ENCODE measurements at regions not wholly inside any gene's neighbourhood (a gene's known extent, or its start where the extent isn't known, plus 50 kb on each side); places are given as distances from the start of the nearest gene placed in this dataset.

GRCh38 chr2:198706476-198707082 lies 751.2 kb downstream of the SATB2 start:
- H3K4me1 ChIP-seq (ENCODE audit: control insufficient read depth, insufficient read depth, low read length), result no peaks in the 10 kb centered on the region
- no peak overlapping the region for H3K9ac ChIP-seq (ENCODE audit: low read depth, low read length)
- H3K4me3 ChIP-seq (ENCODE audit: low read depth, low read length), result no peak overlapping the region
- no peaks in the 10 kb centered on the region for H3K9me3 ChIP-seq (ENCODE audit: control insufficient read depth, insufficient read depth, low read length)
- no peaks in the 10 kb centered on the region for H3K27me3 ChIP-seq (ENCODE audit: control insufficient read depth, insufficient read depth, low read length)
- no peaks in the 10 kb centered on the region for H3K36me3 ChIP-seq (ENCODE audit: control insufficient read depth, insufficient read depth, low read length)
- H3K27ac ChIP-seq (ENCODE audit: low read depth, low read length), result no peak overlapping the region

- Histone ChIP-seq H3K9me3 (ENCODE audit: control insufficient read depth, insufficient read depth, low read length) (no peaks in the 10 kb centered on the region), H3K27ac (ENCODE audit: low read depth, low read length) (no peak overlapping the region), H3K4me3 (ENCODE audit: low read depth, low read length) (no peak overlapping the region), H3K9ac (ENCODE audit: low read depth, low read length) (no peak overlapping the region), H3K4me1 (ENCODE audit: control insufficient read depth, insufficient read depth, low read length) (0 out of 2 replicates have a peak, but pooled peaks cover 3% of the 10 kb centered on the region), H3K36me3 (ENCODE audit: control insufficient read depth, insufficient read depth, low read length) (no peaks in the 10 kb centered on the region), H3K27me3 (ENCODE audit: control insufficient read depth, insufficient read depth, low read length) (no peaks in the 10 kb centered on the region)
Observed at GRCh38 chr2:198703281-198703680, 754.5 kb downstream of the SATB2 start.

DNA sequence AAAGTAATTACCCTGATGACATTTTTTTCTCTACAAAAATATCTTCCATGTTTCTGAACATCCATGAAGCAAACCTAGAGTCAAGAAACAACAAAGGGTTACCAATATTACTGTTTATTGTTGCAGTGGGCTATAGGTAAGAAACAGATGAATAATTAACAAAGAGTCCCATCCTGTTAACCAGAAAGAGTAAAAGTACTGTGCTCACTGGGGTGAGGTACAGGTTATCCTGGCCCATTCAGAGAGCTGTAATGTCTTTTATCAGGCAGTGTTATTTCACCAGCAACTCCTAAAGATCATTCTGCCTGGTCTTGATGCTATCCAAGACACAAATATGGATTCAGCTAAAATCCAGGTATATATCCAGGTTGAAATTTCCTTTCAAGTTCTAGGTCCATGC lies 754.9 kb downstream of the SATB2 start:
- no peaks in the 10 kb centered on the region for H3K36me3 ChIP-seq (ENCODE audit: control insufficient read depth, insufficient read depth, low read length)
- H3K9ac ChIP-seq (ENCODE audit: low read depth, low read length), result no peak overlapping the region
- H3K4me1 ChIP-seq (ENCODE audit: control insufficient read depth, insufficient read depth, low read length), result 0 out of 2 replicates have a peak, but pooled peaks cover 3% of the 10 kb centered on the region
- H3K27ac ChIP-seq (ENCODE audit: low read depth, low read length), result no peak overlapping the region
- no peaks in the 10 kb centered on the region for H3K9me3 ChIP-seq (ENCODE audit: control insufficient read depth, insufficient read depth, low read length)
- no peaks in the 10 kb centered on the region for H3K27me3 ChIP-seq (ENCODE audit: control insufficient read depth, insufficient read depth, low read length)
- H3K4me3 ChIP-seq (ENCODE audit: low read depth, low read length), result no peak overlapping the region

DNA sequence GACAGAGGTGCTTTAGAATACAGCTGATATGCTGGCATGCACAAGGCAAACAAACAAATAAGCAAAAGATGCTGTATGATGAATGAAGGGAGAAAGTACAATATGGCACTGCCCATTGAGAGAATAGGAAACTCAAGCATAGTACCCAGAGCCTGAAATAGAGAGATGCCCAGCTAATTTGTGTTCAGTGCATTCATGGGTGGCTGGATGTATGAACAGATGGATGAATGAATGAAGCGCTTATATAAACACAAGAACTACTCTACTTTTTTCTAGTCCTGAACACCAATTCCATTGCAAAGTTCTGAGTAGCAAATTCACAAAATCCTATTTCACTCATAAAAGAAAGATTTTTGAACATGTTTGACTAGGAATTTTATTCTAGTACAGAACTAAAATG lies 756.3 kb downstream of the SATB2 start:
- no peaks in the 10 kb centered on the region for H3K9me3 ChIP-seq (ENCODE audit: control insufficient read depth, insufficient read depth, low read length)
- 0 out of 2 replicates have a peak, but pooled peaks cover 3% of the 10 kb centered on the region for H3K4me1 ChIP-seq (ENCODE audit: control insufficient read depth, insufficient read depth, low read length)
- H3K36me3 ChIP-seq (ENCODE audit: control insufficient read depth, insufficient read depth, low read length), result no peaks in the 10 kb centered on the region
- H3K27me3 ChIP-seq (ENCODE audit: control insufficient read depth, insufficient read depth, low read length), result no peaks in the 10 kb centered on the region
- no peak overlapping the region for H3K4me3 ChIP-seq (ENCODE audit: low read depth, low read length)
- H3K27ac ChIP-seq (ENCODE audit: low read depth, low read length), result no peak overlapping the region
- no peak overlapping the region for H3K9ac ChIP-seq (ENCODE audit: low read depth, low read length)

DNA sequence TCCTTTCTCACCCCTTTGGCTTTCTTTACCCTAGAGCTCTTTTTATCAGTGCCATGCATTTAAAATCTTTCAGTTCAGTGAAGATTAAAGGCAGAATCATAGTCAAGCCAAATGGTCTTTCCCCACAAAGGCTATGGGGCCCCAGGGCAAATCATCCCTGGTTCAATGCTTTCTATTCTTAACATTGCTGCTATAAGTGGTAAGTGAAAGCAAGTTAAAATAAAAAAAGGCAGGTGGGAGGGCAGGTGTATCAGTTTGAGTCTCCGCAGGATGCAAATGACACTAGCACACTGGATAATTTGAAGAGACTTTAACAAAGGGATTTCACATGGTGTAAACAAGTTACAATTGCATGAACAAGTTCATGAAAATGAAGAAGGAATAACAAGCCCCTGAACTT lies 757.4 kb downstream of the SATB2 start:
- no peaks in the 10 kb centered on the region for H3K9me3 ChIP-seq (ENCODE audit: control insufficient read depth, insufficient read depth, low read length)
- H3K27me3 ChIP-seq (ENCODE audit: control insufficient read depth, insufficient read depth, low read length), result no peaks in the 10 kb centered on the region
- no peak overlapping the region for H3K4me3 ChIP-seq (ENCODE audit: low read depth, low read length)
- no peak overlapping the region for H3K9ac ChIP-seq (ENCODE audit: low read depth, low read length)
- H3K4me1 ChIP-seq (ENCODE audit: control insufficient read depth, insufficient read depth, low read length), result 0 out of 2 replicates have a peak, but pooled peaks cover 3% of the 10 kb centered on the region
- H3K36me3 ChIP-seq (ENCODE audit: control insufficient read depth, insufficient read depth, low read length), result no peaks in the 10 kb centered on the region
- no peak overlapping the region for H3K27ac ChIP-seq (ENCODE audit: low read depth, low read length)

GRCh38 chr2:198698230-198698629 lies 759.5 kb downstream of the SATB2 start:
- Histone ChIP-seq H3K27me3 (ENCODE audit: control insufficient read depth, insufficient read depth, low read length) (no peaks in the 10 kb centered on the region), H3K4me3 (ENCODE audit: low read depth, low read length) (no peak overlapping the region), H3K9ac (ENCODE audit: low read depth, low read length) (no peak overlapping the region), H3K36me3 (ENCODE audit: control insufficient read depth, insufficient read depth, low read length) (no peaks in the 10 kb centered on the region), H3K27ac (ENCODE audit: low read depth, low read length) (no peak overlapping the region), H3K9me3 (ENCODE audit: control insufficient read depth, insufficient read depth, low read length) (no peaks in the 10 kb centered on the region), H3K4me1 (ENCODE audit: control insufficient read depth, insufficient read depth, low read length) (0 out of 2 replicates have a peak, but pooled peaks cover 3% of the 10 kb centered on the region)

- H3K4me1 ChIP-seq (ENCODE audit: control insufficient read depth, insufficient read depth, low read length), result 0 out of 2 replicates have a peak, but pooled peaks cover 3% of the 10 kb centered on the region
- H3K4me3 ChIP-seq (ENCODE audit: low read depth, low read length), result no peak overlapping the region
- H3K9ac ChIP-seq (ENCODE audit: low read depth, low read length), result no peak overlapping the region
- H3K27ac ChIP-seq (ENCODE audit: low read depth, low read length), result no peak overlapping the region
- no peaks in the 10 kb centered on the region for H3K27me3 ChIP-seq (ENCODE audit: control insufficient read depth, insufficient read depth, low read length)
- no peaks in the 10 kb centered on the region for H3K36me3 ChIP-seq (ENCODE audit: control insufficient read depth, insufficient read depth, low read length)
- H3K9me3 ChIP-seq (ENCODE audit: control insufficient read depth, insufficient read depth, low read length), result no peaks in the 10 kb centered on the region
Observed at GRCh38 chr2:198697794-198698193, 759.9 kb downstream of the SATB2 start.

- H3K9me3 ChIP-seq (ENCODE audit: control insufficient read depth, insufficient read depth, low read length), result no peaks in the 10 kb centered on the region
- 0 out of 2 replicates have a peak, but pooled peaks cover 3% of the 10 kb centered on the region for H3K4me1 ChIP-seq (ENCODE audit: control insufficient read depth, insufficient read depth, low read length)
- no peaks in the 10 kb centered on the region for H3K27me3 ChIP-seq (ENCODE audit: control insufficient read depth, insufficient read depth, low read length)
- H3K36me3 ChIP-seq (ENCODE audit: control insufficient read depth, insufficient read depth, low read length), result no peaks in the 10 kb centered on the region
- no peak overlapping the region for H3K27ac ChIP-seq (ENCODE audit: low read depth, low read length)
- no peak overlapping the region for H3K4me3 ChIP-seq (ENCODE audit: low read depth, low read length)
- no peak overlapping the region for H3K9ac ChIP-seq (ENCODE audit: low read depth, low read length)
Observed at GRCh38 chr2:198697218-198697617, 760.5 kb downstream of the SATB2 start.

- no peak overlapping the region for H3K9ac ChIP-seq (ENCODE audit: low read depth, low read length)
- no peak overlapping the region for H3K4me3 ChIP-seq (ENCODE audit: low read depth, low read length)
- H3K27me3 ChIP-seq (ENCODE audit: control insufficient read depth, insufficient read depth, low read length), result no peaks in the 10 kb centered on the region
- H3K9me3 ChIP-seq (ENCODE audit: control insufficient read depth, insufficient read depth, low read length), result no peaks in the 10 kb centered on the region
- H3K27ac ChIP-seq (ENCODE audit: low read depth, low read length), result no peak overlapping the region
- H3K36me3 ChIP-seq (ENCODE audit: control insufficient read depth, insufficient read depth, low read length), result no peaks in the 10 kb centered on the region
- 0 out of 2 replicates have a peak, but pooled peaks cover 3% of the 10 kb centered on the region for H3K4me1 ChIP-seq (ENCODE audit: control insufficient read depth, insufficient read depth, low read length)
Observed at GRCh38 chr2:198695879-198696278, 761.9 kb downstream of the SATB2 start.

GRCh38 chr2:198692907-198693510 lies 764.7 kb downstream of the SATB2 start:
- Histone ChIP-seq H3K9me3 (ENCODE audit: control insufficient read depth, insufficient read depth, low read length) (no peaks in the 10 kb centered on the region), H3K27me3 (ENCODE audit: control insufficient read depth, insufficient read depth, low read length) (no peaks in the 10 kb centered on the region), H3K27ac (ENCODE audit: low read depth, low read length) (no peak overlapping the region), H3K36me3 (ENCODE audit: control insufficient read depth, insufficient read depth, low read length) (no peaks in the 10 kb centered on the region), H3K4me3 (ENCODE audit: low read depth, low read length) (no peak overlapping the region), H3K9ac (ENCODE audit: low read depth, low read length) (no peak overlapping the region), H3K4me1 (ENCODE audit: control insufficient read depth, insufficient read depth, low read length) (no peaks in the 10 kb centered on the region)

GRCh38 chr2:198691236-198691635 lies 766.5 kb downstream of the SATB2 start:
- no peaks in the 10 kb centered on the region for H3K9me3 ChIP-seq (ENCODE audit: control insufficient read depth, insufficient read depth, low read length)
- no peaks in the 10 kb centered on the region for H3K4me1 ChIP-seq (ENCODE audit: control insufficient read depth, insufficient read depth, low read length)
- H3K36me3 ChIP-seq (ENCODE audit: control insufficient read depth, insufficient read depth, low read length), result no peaks in the 10 kb centered on the region
- no peak overlapping the region for H3K4me3 ChIP-seq (ENCODE audit: low read depth, low read length)
- H3K27me3 ChIP-seq (ENCODE audit: control insufficient read depth, insufficient read depth, low read length), result no peaks in the 10 kb centered on the region
- no peak overlapping the region for H3K9ac ChIP-seq (ENCODE audit: low read depth, low read length)
- H3K27ac ChIP-seq (ENCODE audit: low read depth, low read length), result no peak overlapping the region
